ENCODE measurements at regions not wholly inside any gene's neighbourhood (a gene's known extent, or its start where the extent isn't known, plus 50 kb on each side); places are given as distances from the start of the nearest gene placed in this dataset.

GRCh38 chrX:39840133-39840532 lies 257.6 kb downstream of the BCOR start:
- H3K9ac ChIP-seq (ENCODE audit: insufficient read length, low read depth) = no peak overlapping the region
- H3K36me3 ChIP-seq (ENCODE audit: insufficient read depth, insufficient read length, low read length) = no peaks in the 10 kb centered on the region
- TF ChIP-seq YY1 (IDR thresholded peaks at IDR 0.05; ENCODE audit: insufficient read depth, insufficient read length) = no peak
- TF ChIP-seq ZNF274 (IDR thresholded peaks at IDR 0.05; ENCODE audit: low read depth, low read length) = no peak
- no peak for TF ChIP-seq SUZ12 (IDR thresholded peaks at IDR 0.05; ENCODE audit: extremely low read depth, insufficient read depth, insufficient read length)
- no peak for DNase-seq (ENCODE audit: low read depth, low spot score)
- H3K4me3 ChIP-seq (ENCODE audit: insufficient read length, low read depth) = no peak overlapping the region
- no peaks in the 10 kb centered on the region for H3K27me3 ChIP-seq (ENCODE audit: insufficient read depth, insufficient read length)
- peaks cover 10% of the 10 kb centered on the region for H3K4me1 ChIP-seq (ENCODE audit: insufficient read depth, insufficient read length)
- peaks cover 4% of the 10 kb centered on the region; the same call in 1 of the 2 replicates for H3K9me3 ChIP-seq (ENCODE audit: insufficient read depth, low read length)

GRCh38 chrX:39840581-39841093 lies 257.1 kb downstream of the BCOR start:
- no peak for DNase-seq (ENCODE audit: low read depth, low spot score)
- no peaks in the 10 kb centered on the region for H3K36me3 ChIP-seq (ENCODE audit: insufficient read depth, insufficient read length, low read length)
- no peak overlapping the region for H3K9ac ChIP-seq (ENCODE audit: insufficient read length, low read depth)
- no peak for TF ChIP-seq ZNF274 (IDR thresholded peaks at IDR 0.05; ENCODE audit: low read depth, low read length)
- no peak for TF ChIP-seq SUZ12 (IDR thresholded peaks at IDR 0.05; ENCODE audit: extremely low read depth, insufficient read depth, insufficient read length)
- TF ChIP-seq YY1 (IDR thresholded peaks at IDR 0.05; ENCODE audit: insufficient read depth, insufficient read length) = no peak
- H3K4me1 ChIP-seq (ENCODE audit: insufficient read depth, insufficient read length) = peaks cover 10% of the 10 kb centered on the region
- no peak overlapping the region for H3K4me3 ChIP-seq (ENCODE audit: insufficient read length, low read depth)
- H3K27me3 ChIP-seq (ENCODE audit: insufficient read depth, insufficient read length) = no peaks in the 10 kb centered on the region
- peaks cover 4% of the 10 kb centered on the region; the same call in 1 of the 2 replicates for H3K9me3 ChIP-seq (ENCODE audit: insufficient read depth, low read length)

DNA sequence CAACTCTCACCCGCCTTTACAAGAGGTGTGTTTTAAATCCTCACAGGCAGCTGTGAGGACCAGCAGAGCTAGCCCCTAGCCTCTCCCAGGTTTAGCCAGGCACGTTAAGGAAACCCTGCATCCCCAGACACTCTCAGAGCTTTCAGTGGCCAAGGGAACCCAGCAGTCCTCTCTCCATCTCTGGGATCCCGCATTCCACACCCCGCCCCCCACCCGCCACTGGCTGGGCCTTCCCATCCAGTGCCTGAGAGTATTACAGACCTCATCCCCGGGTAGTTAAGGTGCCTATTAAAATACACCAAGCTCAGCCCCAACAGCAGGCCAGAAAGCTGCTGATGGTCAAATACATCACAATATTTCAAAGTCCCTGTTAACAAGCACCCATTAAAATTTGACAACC lies 256.2 kb downstream of the BCOR start:
- no peak overlapping the region for H3K4me3 ChIP-seq (ENCODE audit: insufficient read length, low read depth)
- H3K9ac ChIP-seq (ENCODE audit: insufficient read length, low read depth) = peak overlapping the region; percentile 32
- H3K27me3 ChIP-seq (ENCODE audit: insufficient read depth, insufficient read length) = no peaks in the 10 kb centered on the region
- H3K4me1 ChIP-seq (ENCODE audit: insufficient read depth, insufficient read length) = peaks cover 10% of the 10 kb centered on the region
- H3K36me3 ChIP-seq (ENCODE audit: insufficient read depth, insufficient read length, low read length) = no peaks in the 10 kb centered on the region
- peaks cover 4% of the 10 kb centered on the region; the same call in 1 of the 2 replicates for H3K9me3 ChIP-seq (ENCODE audit: insufficient read depth, low read length)
- no peak for TF ChIP-seq YY1 (IDR thresholded peaks at IDR 0.05; ENCODE audit: insufficient read depth, insufficient read length)
- TF ChIP-seq ZNF274 (IDR thresholded peaks at IDR 0.05; ENCODE audit: low read depth, low read length) = no peak
- TF ChIP-seq SUZ12 (IDR thresholded peaks at IDR 0.05; ENCODE audit: extremely low read depth, insufficient read depth, insufficient read length) = no peak
- no peak for DNase-seq (ENCODE audit: low read depth, low spot score)

- Histone ChIP-seq H3K27me3 (ENCODE audit: insufficient read depth, insufficient read length) (no peaks in the 10 kb centered on the region), H3K36me3 (ENCODE audit: insufficient read depth, insufficient read length, low read length) (no peaks in the 10 kb centered on the region), H3K4me1 (ENCODE audit: insufficient read depth, insufficient read length) (peaks cover 10% of the 10 kb centered on the region), H3K9me3 (ENCODE audit: insufficient read depth, low read length) (peaks cover 4% of the 10 kb centered on the region; the same call in 1 of the 2 replicates), H3K9ac (ENCODE audit: insufficient read length, low read depth) (no peak overlapping the region), H3K4me3 (ENCODE audit: insufficient read length, low read depth) (no peak overlapping the region)
- no peak for DNase-seq (ENCODE audit: low read depth, low spot score)
- TF ChIP-seq YY1 (IDR thresholded peaks at IDR 0.05; ENCODE audit: insufficient read depth, insufficient read length) (no peak), ZNF274 (IDR thresholded peaks at IDR 0.05; ENCODE audit: low read depth, low read length) (no peak), SUZ12 (IDR thresholded peaks at IDR 0.05; ENCODE audit: extremely low read depth, insufficient read depth, insufficient read length) (no peak)
Measured at GRCh38 chrX:39842281-39842973, 255.3 kb downstream of the BCOR start.

GRCh38 chrX:39843318-39843717 lies 254.4 kb downstream of the BCOR start:
- Histone ChIP-seq H3K9ac (ENCODE audit: insufficient read length, low read depth) (no peak overlapping the region), H3K9me3 (ENCODE audit: insufficient read depth, low read length) (peaks cover 4% of the 10 kb centered on the region; the same call in 1 of the 2 replicates), H3K27me3 (ENCODE audit: insufficient read depth, insufficient read length) (no peaks in the 10 kb centered on the region), H3K4me3 (ENCODE audit: insufficient read length, low read depth) (no peak overlapping the region), H3K4me1 (ENCODE audit: insufficient read depth, insufficient read length) (peaks cover 7% of the 10 kb centered on the region), H3K36me3 (ENCODE audit: insufficient read depth, insufficient read length, low read length) (no peaks in the 10 kb centered on the region)
- no peak for DNase-seq (ENCODE audit: low read depth, low spot score)
- TF ChIP-seq SUZ12 (IDR thresholded peaks at IDR 0.05; ENCODE audit: extremely low read depth, insufficient read depth, insufficient read length) (no peak), ZNF274 (IDR thresholded peaks at IDR 0.05; ENCODE audit: low read depth, low read length) (no peak), YY1 (IDR thresholded peaks at IDR 0.05; ENCODE audit: insufficient read depth, insufficient read length) (no peak)

GRCh38 chrX:39845233-39845632 lies 252.5 kb downstream of the BCOR start:
- Histone ChIP-seq H3K27me3 (ENCODE audit: insufficient read depth, insufficient read length) (no peaks in the 10 kb centered on the region), H3K9me3 (ENCODE audit: insufficient read depth, low read length) (peaks cover 6% of the 10 kb centered on the region; the same call in 1 of the 2 replicates), H3K9ac (ENCODE audit: insufficient read length, low read depth) (no peak overlapping the region), H3K36me3 (ENCODE audit: insufficient read depth, insufficient read length, low read length) (peaks cover 3% of the 10 kb centered on the region), H3K4me3 (ENCODE audit: insufficient read length, low read depth) (no peak overlapping the region), H3K4me1 (ENCODE audit: insufficient read depth, insufficient read length) (peaks cover 8% of the 10 kb centered on the region)
- TF ChIP-seq SUZ12 (IDR thresholded peaks at IDR 0.05; ENCODE audit: extremely low read depth, insufficient read depth, insufficient read length) (no peak), YY1 (IDR thresholded peaks at IDR 0.05; ENCODE audit: insufficient read depth, insufficient read length) (no peak), ZNF274 (IDR thresholded peaks at IDR 0.05; ENCODE audit: low read depth, low read length) (no peak)
- DNase-seq (ENCODE audit: low read depth, low spot score) = no peak

- TF ChIP-seq ZNF274 (IDR thresholded peaks at IDR 0.05; ENCODE audit: low read depth, low read length) (no peak), SUZ12 (IDR thresholded peaks at IDR 0.05; ENCODE audit: extremely low read depth, insufficient read depth, insufficient read length) (no peak), YY1 (IDR thresholded peaks at IDR 0.05; ENCODE audit: insufficient read depth, insufficient read length) (no peak)
- peaks cover 6% of the 10 kb centered on the region; the same call in 1 of the 2 replicates for H3K9me3 ChIP-seq (ENCODE audit: insufficient read depth, low read length)
Measured at GRCh38 chrX:39846460-39846859, 251.3 kb downstream of the BCOR start.

More at GRCh38 chrX:39846460-39846859, 251.3 kb downstream of the BCOR start:
- no peaks in the 10 kb centered on the region for H3K27me3 ChIP-seq (ENCODE audit: insufficient read depth, insufficient read length)
- H3K36me3 ChIP-seq (ENCODE audit: insufficient read depth, insufficient read length, low read length) = peaks cover 3% of the 10 kb centered on the region
- H3K9ac ChIP-seq (ENCODE audit: insufficient read length, low read depth) = no peak overlapping the region
- no peak overlapping the region for H3K4me3 ChIP-seq (ENCODE audit: insufficient read length, low read depth)
- H3K4me1 ChIP-seq (ENCODE audit: insufficient read depth, insufficient read length) = peaks cover 4% of the 10 kb centered on the region
- no peak for DNase-seq (ENCODE audit: low read depth, low spot score)

All from NT2/D1 (cell line).